AG09309 (cell line): ENCODE measurements at regions not wholly inside any gene's neighbourhood (a gene's known extent, or its start where the extent isn't known, plus 50 kb on each side); places are given as distances from the start of the nearest gene placed in this dataset.

Source experiments
- DNase-seq: peaks from one replicate; pipeline ENCODE4 v3.0.0-alpha.2; 2010; ENCODE audit warnings: low read depth
- H3K4me3 ChIP-seq: 2 replicates; pipeline ENCODE4 v1.5.1; 2011; ENCODE audit warnings: mild to moderate bottlenecking, low read depth, low read length, moderate library complexity; ENCODE audit not compliant: control insufficient read depth
- CTCF ChIP-seq: IDR thresholded peaks from 2 replicates; pipeline ENCODE4 v1.5.1; 2011; ENCODE audit warnings: mild to moderate bottlenecking, low read depth, low read length, inconsistent platforms; ENCODE audit not compliant: insufficient read depth, control insufficient read depth; ENCODE audit errors: missing control alignments

DNA sequence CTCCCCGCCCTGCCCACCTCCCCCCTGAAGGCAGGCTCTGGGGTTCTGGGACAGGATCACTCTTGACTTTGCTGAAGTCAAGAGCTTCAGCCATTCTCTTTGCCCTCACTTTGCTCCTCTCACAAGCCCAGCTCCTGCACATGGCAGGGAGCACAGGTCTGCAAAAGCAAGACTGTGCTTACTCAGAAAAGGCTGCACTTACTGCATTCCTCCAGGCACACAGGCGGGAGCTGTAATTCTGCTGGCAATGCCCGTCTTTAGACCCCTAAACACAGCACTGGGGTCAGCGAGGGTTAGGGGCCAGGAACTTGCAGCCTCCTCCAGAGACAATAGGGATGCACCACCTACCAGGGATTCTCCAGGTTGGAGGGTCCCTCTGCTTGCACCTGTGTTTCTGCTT is 523.7 kb downstream of the TCERG1L start:
- no peak for TF ChIP-seq CTCF
- H3K4me3 ChIP-seq: no peak overlapping the region
- no peak for DNase-seq

DNA sequence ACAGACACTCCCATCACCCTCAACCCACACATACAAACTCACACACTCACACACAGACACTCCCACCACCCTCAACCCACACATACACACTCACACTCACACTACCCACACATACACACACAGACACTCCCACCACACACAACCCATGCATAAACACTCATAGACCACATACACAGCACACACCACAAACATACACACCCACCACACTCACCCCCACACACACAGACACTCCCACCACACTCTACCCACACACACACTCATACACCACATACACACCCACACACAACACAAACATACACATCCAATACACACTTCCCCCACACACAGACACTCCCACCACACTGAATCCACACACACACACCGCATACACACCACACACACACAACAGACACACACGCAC is 521.2 kb downstream of the TCERG1L start:
- DNase-seq: no peak
- no peak for TF ChIP-seq CTCF
- no peak overlapping the region for H3K4me3 ChIP-seq

DNA sequence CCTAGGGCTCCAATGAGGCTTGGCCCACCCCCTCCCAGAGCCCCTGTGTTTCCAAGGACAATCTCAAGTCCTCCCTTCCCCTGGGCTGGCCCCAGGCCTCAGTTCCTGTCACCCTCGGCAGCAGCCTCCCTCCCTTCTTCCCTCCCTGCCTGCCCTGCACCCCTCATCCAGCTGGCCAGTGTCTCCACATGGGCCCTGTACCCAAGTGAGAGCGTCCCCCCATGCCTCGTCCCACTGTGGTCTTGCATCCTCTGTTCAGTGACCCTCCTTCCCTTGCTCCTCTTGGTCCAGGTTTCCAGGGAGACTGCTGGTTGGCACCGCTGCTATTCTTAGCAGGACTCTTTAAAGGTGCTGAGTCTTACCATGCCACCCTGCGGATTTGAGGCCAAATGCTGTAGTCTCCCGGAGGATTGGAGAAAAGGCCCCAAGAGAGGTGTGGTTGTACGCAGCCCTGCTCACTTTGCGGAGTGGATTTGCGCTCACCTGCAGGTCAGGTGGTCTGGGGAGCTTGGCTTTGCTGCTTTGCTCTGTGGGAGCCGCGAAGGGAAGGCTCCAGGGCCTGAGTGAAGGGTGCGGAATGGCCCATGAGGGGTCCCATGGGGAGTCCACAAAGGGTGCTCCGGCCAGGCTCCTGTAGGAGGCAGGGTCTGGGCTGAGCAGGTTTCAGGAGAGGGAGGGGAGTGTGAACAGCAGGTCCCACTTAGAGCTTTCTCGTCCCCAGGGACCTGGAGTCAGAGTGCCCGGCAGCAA is 519.2 kb downstream of the TCERG1L start:
- no peak overlapping the region for H3K4me3 ChIP-seq
- DNase-seq: no peak
- no peak for TF ChIP-seq CTCF

- no peak for DNase-seq
- no peak for TF ChIP-seq CTCF
- no peak overlapping the region for H3K4me3 ChIP-seq
Measured at GRCh38 chr10:130795819-130796218, 515.7 kb downstream of the TCERG1L start.

GRCh38 chr10:130799532-130799931 is 512.0 kb downstream of the TCERG1L start:
- no peak overlapping the region for H3K4me3 ChIP-seq
- TF ChIP-seq CTCF: no peak
- DNase-seq: no peak

DNA sequence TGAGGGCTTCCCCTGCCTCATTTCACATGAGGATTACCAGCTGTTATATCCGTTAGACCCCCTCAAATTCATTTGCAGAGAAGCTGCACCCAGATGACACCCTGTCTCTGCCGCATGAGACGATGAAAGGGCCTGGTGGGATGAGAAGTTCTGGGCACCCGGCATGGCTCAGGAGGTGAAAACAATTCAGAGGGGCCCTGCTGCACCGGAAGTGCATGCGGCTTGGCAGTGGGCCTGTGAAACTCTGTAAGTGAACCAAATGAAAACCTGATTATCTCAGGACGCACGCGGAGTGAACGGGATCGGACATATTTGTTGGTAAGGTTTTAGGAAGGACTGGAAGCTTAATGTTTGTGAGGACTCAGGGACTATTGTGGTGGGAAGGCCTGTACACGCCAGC is 511.2 kb downstream of the TCERG1L start:
- no peak overlapping the region for H3K4me3 ChIP-seq
- DNase-seq: no peak
- TF ChIP-seq CTCF: no peak
